Prostate gland (tissue), 2 donors: ENCODE measurements at regions not wholly inside any gene's neighbourhood (a gene's known extent, or its start where the extent isn't known, plus 50 kb on each side); places are given as distances from the start of the nearest gene placed in this dataset.

Experiments
- CTCF ChIP-seq, 4 experiments: fragments of 200-600 bp in 2 of 4; fragments of 450-650 bp in 2 of 4; sonication (generic) in 2 of 4; IDR thresholded peaks; 1 replicate in 3 of 4; 2 replicates in 1 of 4; pipeline ENCODE4 v1.5.1; 2016 to 2019; ENCODE audit warnings: antibody characterized with exemption in 4 of 4, mild to moderate bottlenecking in 2 of 4, moderate library complexity in 2 of 4
- POLR2A ChIP-seq: fragments of 450-650 bp; IDR thresholded peaks from one replicate; pipeline ENCODE4 v1.6.1; 2016; ENCODE audit warnings: antibody characterized with exemption, mild to moderate bottlenecking

GRCh38 chr6:8529250-8529649 is 93.9 kb upstream of the SLC35B3 start:
- no peak for TF ChIP-seq POLR2A
- no peak for TF ChIP-seq CTCF (IDR thresholded peaks at IDR 0.05)
